Erythroblast (primary cell): ENCODE measurements at regions not wholly inside any gene's neighbourhood (a gene's known extent, or its start where the extent isn't known, plus 50 kb on each side); places are given as distances from the start of the nearest gene placed in this dataset.

Experiments
- DNase-seq, 2 experiments: peaks; one replicate each; lab custom pipeline; 2025; lab: John Stamatoyannopoulos, UW
- GATA1 ChIP-seq: IDR thresholded peaks from 2 replicates; pipeline ENCODE4 v1.6.1; 2011; ENCODE audit warnings: low read depth, mild to moderate bottlenecking, control low read depth, low read length, moderate library complexity
- POLR2A ChIP-seq: IDR thresholded peaks from 2 replicates; pipeline ENCODE4 v1.6.1; 2011; ENCODE audit warnings: mild to moderate bottlenecking, low read length

DNA sequence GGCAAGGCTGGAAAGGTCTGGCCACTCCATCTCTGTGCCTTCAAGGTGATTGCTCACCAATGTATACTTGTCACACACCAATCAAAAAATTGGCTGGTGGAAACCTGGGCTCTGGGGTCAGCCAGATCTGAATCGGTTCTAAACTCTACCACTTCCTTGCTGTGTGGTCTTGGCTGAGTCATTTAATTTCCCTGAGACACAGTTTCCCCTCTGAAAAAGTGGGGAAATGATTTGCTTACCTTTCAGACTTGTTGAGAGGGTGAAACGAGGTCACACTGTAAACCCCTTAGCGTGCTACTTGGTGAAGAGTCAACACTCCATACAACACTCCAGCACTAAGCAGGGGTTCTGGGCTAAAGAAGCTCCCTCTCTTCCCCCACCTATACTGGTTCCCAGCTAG is 252.3 kb upstream of the ZIC3 start:
- no peak for DNase-seq
- no peak for TF ChIP-seq POLR2A
- TF ChIP-seq GATA1 = no peak

DNA sequence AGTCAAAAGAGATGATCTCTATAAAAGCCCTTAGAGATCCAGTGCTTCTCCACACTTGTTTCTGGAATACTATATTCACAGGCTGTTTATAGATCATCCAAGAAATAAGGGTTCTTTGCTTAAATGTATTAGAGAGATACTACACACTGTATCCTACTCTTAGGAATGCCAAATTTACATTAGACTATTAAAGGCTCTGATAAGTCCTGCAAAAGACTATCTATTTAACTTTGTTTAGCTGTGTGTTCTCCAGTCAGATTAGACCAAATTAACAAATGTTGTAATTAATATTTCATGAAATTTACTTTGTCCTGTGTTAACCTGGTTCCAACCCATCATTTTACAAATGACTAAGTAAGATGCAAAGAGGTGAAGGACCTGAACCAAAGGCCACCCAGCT is 260.5 kb upstream of the ZIC3 start:
- DNase-seq = no peak
- TF ChIP-seq POLR2A (no peak), GATA1 (no peak)

DNA sequence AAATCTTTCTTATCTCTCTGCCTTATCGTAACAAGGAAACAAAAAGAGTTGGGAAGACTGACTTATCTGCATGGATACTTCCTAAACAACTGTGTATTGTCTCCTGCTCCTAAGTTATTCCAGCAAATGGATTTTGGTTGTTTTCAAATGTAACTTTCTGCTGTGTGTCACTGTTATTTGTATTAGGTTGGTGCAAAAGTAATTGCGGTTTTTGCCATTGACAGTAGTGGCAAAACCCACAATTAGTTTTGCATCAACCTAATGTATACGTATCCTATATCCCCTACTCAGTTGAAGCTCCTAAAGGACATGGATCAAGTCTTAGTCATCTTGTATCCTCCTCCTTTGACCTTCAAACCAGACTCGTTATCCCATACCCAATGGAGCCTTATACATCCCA is 263.4 kb upstream of the GPR101 start:
- TF ChIP-seq POLR2A = no peak
- TF ChIP-seq GATA1 = no peak
- no peak for DNase-seq

DNA sequence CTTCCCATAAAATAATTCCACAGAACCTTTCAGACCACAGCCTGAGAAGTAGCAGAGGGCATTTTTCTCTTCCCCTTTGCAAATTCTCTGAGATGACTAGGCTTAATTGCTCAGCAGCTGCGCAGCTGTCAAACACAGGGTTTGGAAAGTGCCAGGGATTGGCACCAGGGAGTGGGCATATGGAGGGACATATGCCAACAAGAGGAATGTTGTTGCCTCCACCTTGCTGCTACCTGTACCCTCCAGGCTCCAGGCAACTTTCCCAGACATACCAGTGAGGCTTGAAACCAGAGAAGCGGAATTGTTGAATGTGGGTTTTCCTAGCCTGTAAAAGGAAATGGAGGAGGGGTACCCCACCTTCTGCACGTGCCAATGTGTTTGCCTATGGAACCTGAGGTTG is 256.2 kb upstream of the GPR101 start:
- DNase-seq = no peak
- no peak for TF ChIP-seq POLR2A
- no peak for TF ChIP-seq GATA1

DNA sequence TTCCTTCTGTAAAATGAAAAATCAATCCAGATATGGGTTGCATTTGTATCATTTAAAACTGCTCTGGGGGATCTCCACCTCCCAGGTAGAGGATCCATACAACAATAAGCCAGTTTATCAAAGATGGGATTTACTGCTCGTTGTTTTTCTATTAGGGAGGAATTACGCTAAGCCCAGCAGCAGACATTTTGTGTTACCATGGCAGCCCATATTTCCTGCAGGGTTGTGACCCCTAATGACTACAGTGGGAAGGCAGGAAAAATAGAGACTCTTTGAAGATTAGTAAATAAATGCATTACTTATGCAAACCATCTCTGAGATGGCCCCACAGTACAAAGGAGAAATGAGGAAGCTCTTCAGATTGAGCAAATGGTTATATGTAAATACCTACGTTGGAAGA is 253.4 kb upstream of the GPR101 start:
- TF ChIP-seq POLR2A (no peak), GATA1 (no peak)
- DNase-seq = no peak

DNA sequence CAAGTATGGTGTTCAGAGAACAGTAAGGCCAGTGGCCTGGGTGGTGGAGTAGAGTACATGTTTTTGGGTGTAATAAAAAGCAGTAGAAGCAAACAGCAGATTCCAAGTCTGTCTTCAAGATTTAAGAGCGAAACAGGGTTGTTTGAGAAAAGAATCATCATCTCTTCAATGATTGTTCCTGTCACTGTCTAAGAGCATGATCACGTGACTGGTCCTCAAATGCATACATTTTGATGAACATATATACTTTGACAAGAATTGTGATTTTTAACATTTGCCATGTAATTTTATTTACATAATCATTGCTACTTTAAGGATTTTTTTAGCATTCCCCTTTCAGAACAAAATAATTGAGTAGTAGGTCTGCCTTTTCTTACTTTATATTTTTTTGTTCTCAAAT is 252.6 kb upstream of the GPR101 start:
- TF ChIP-seq POLR2A (no peak), GATA1 (no peak)

DNA sequence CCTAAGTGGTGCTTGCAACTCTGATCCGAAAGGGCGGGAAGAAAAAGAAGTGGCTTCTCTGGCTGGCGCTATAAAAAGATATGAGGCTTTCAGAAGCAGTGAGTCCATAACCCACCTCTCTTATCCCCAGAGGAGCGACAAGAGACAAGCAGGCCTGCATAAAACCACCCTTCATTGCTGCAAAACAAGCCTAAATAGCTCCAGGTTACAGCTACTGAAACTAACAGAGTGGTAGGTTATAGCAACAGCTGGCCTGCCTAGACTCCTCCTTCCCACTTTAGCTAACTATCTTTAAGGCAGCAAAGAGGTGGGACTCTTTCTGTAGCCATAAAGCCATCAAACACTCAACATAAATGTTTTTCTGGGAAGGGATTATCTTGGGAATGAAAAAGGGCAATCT is 245.0 kb upstream of the GPR101 start:
- TF ChIP-seq GATA1 (no peak), POLR2A (no peak)
- no peak for DNase-seq

More for the DNA sequence above, 252.6 kb upstream of the GPR101 start:
- DNase-seq = no peak

DNA sequence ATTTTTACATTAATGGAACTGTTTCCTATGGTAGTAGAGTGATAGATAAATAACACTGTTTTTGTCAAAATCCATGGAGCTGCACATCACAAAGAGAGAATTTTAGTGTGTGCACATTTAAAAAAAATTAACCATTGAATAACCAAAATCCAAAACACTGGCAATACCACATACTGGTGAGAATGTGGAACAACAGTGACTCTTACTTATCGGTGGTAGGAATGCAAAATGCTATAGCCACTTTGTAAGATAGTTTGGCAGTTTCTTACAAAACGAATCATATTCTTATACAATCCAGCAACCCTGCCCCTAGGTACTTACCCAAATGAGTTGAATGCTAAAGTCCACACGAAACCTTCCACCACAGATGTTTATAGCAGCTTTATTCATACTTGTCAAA is 229.6 kb upstream of the GPR101 start:
- DNase-seq = no peak
- TF ChIP-seq POLR2A (no peak), GATA1 (no peak)

DNA sequence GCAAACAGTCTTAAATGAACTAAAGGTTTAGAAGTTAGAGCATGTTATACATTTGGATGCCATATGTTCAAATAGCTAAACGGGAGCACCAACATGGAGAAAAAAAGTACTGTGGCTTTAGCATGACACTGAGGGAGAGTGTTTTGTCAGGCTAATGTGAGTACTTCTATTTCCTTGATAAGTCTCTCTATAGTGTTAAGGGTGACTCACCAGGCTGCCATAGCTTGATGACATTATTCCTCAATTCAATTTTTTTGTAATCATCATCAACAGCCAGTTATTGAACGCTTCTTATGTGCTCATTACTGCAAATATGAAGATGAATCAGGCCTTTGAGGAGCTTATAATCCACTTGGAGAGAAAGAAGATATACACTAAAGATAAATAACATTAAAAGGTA is 211.4 kb upstream of the GPR101 start:
- DNase-seq = no peak
- TF ChIP-seq POLR2A (no peak), GATA1 (no peak)

DNA sequence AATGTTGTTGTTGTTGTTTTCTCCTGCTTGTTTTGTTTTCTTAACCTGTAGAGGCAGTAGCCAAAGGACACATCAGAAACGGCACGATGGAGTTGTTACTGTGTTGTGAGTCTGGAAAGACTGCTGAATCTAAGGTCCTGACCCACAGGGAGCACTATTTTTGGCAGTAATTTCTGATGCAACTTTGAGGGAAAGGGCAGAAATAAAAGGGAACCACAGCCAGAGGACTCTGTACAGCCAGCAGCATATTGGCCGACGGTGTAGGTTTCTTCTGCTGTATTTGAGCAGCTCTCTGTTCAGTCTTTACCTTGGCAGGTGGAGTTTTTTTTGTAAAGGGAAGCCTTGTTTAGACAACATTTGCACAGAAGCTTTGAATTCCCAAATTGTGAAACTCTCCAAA is 203.0 kb upstream of the GPR101 start:
- TF ChIP-seq POLR2A = no peak
- TF ChIP-seq GATA1 = no peak

DNA sequence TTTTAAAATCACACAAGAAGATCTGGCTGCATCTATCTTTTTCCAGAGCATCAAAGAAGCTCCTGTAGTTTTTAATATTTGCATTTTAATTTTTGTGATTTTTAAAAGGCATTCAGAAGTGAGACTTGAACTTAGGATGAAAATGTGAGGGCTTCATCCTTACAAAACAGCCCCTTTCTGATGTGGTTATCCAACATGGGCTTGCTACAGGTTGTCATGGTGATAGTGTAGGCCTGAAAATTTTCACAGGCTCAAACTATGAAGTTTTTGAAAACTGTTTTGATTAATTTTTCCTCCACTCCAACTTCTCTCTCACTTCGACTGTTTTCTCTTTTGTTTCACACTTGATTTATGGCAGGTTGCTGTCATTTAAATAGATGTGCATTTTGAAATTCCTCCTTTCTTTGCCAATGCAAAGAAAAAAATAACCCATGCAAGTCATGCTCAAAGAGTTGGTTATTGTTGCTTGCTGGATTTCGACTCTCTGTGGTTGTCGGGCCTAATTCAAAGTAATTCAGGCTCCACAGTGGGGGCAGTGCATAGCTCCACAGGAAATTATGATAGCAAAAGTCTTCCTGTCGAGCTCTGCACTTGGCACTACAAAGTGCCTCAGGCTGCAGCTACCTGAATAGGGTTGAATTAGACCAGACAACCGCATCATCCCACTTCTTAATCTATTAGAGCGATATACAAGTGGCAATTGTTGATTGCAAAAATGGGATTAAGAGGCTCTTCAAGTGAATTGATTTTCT is 201.0 kb upstream of the GPR101 start:
- TF ChIP-seq POLR2A = no peak
- no peak for TF ChIP-seq GATA1
- DNase-seq = no peak

More for the DNA sequence above, 203.0 kb upstream of the GPR101 start:
- DNase-seq = no peak

DNA sequence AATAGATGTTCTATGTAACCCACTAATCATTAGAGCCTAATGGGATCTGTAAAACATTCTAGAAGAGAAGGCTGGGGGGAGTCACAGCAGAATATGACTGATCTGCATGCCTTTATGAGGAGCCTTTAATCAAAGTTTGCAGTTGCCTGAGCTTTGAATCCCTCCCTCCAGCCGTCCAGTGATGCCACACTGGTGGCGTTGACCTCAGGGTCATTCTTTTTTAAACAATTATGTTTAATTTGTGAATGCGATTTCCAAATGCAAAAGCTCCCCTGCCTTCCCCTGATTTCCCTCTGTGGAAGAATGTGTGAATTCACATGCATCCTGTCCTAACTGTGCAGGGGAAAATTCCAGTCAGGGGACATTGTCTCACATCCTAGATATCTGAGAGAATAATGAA is 199.7 kb upstream of the GPR101 start:
- TF ChIP-seq POLR2A (no peak), GATA1 (no peak)

DNA sequence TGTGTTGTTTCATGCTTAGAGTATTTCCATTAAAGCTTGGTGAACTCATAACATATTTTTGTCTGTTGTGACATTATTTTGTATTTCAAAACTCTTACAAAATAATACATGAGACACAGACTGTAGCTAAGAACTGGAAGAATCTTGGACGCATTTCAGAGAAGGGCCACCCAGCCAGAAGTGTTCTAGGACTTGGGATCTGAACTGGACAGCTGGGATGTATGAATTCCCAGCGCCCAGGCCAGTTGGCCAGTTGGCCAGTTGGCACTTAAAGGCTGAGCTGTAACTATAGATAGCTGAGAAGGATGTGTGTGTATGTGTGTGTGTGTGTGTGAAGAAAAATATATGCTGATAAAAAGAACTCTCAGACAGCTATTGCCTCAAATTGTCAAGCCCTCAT is 193.4 kb upstream of the GPR101 start:
- DNase-seq = no peak
- TF ChIP-seq GATA1 (no peak), POLR2A (no peak)

More for the DNA sequence above, 199.7 kb upstream of the GPR101 start:
- no peak for DNase-seq

DNA sequence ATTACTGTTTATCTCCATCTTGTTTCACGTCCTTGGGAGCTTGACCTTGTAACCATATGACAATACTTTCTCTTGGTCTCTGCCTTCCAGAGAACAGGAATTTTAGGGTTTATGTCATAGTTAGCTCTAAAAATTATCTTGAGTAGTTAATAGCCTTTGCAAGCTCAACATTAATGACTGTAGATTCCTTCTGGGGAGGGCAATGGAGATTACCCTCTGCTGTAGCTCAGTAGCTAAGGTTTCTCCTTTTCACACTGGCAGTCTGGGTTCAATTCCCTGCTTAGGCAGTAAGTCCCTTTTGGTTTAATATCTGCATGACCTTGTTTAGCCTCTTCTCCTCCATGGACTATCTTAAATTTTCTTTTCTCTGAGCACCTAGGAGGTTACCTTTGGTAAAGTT is 181.7 kb upstream of the GPR101 start:
- TF ChIP-seq POLR2A (no peak), GATA1 (no peak)
- DNase-seq = no peak

DNA sequence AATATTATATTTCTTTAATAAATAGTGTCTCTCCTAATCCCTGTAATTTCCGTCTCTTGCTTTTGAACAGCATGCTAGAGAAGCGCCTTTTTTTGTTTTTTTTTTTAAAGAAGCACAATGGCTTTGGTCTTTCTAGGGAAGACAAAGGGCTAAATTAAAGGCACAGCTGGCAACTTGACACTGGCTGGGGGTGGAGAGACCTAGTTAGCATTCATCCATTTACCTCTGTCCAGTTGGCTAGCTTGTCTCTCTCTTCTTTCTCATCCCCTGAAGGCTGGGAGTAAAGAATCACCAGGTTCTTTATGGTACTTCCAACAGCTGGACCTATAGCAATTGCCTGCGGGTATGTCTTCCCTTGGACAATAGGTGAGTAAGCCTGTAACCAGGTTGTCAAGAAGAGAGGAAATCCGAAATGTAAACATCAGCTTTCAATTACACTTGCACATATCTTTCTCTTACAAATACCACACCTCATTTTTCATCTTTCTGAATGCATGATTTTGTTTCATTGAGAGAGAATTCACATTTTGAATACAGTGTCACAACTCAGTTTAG is 178.4 kb upstream of the GPR101 start:
- no peak for TF ChIP-seq GATA1
- TF ChIP-seq POLR2A = no peak
- no peak for DNase-seq
